Mammary epithelial cell (primary cell): ENCODE measurements at regions not wholly inside any gene's neighbourhood (a gene's known extent, or its start where the extent isn't known, plus 50 kb on each side); places are given as distances from the start of the nearest gene placed in this dataset.

Source experiments
- EZH2 ChIP-seq: IDR thresholded peaks from 2 replicates; pipeline ENCODE4 v1.6.1; 2012; ENCODE audit warnings: low read length, inconsistent platforms, borderline replicate concordance
- TF ChIP-seq, protein P1 (sequence below), 2 donors: IDR thresholded peaks in 1 of 2; conservative IDR thresholded peaks in 1 of 2; 2 replicates each; pipeline ENCODE4 v1.5.1; 2011 to 2012; ENCODE audit warnings: inconsistent platforms in 2 of 2, low read length in 2 of 2, mild to moderate bottlenecking in 2 of 2, control low read depth in 1 of 2, low read depth in 1 of 2; ENCODE audit not compliant: insufficient read depth in 1 of 2; ENCODE audit errors: extremely low read depth in 1 of 2

DNA sequence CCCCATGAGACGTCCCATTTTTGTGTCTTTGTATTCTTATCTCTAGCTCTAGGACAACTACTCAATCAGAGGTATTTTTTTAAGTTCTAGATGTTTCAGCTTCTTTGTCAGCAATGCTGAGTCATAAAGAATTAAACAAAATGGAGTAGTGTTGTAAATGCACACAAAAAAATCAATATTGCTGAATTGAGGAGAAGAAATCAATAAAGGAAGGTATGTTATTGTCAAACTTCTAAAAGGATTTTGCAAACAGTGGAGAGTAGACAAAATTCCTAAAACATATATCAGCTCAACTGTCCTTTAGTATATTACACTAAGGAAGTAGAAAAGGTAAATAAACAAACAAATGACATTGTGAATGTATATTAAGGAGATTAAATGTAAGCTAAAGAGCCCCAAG, 726.1 kb upstream of the NRXN1 start:
- TF ChIP-seq, protein P1, sequence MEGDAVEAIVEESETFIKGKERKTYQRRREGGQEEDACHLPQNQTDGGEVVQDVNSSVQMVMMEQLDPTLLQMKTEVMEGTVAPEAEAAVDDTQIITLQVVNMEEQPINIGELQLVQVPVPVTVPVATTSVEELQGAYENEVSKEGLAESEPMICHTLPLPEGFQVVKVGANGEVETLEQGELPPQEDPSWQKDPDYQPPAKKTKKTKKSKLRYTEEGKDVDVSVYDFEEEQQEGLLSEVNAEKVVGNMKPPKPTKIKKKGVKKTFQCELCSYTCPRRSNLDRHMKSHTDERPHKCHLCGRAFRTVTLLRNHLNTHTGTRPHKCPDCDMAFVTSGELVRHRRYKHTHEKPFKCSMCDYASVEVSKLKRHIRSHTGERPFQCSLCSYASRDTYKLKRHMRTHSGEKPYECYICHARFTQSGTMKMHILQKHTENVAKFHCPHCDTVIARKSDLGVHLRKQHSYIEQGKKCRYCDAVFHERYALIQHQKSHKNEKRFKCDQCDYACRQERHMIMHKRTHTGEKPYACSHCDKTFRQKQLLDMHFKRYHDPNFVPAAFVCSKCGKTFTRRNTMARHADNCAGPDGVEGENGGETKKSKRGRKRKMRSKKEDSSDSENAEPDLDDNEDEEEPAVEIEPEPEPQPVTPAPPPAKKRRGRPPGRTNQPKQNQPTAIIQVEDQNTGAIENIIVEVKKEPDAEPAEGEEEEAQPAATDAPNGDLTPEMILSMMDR (conservative IDR thresholded peaks at IDR 0.05 in 1 of 2, IDR thresholded peaks at IDR 0.05 in 1 of 2; ENCODE audit: extremely low read depth in 1 of 2, insufficient read depth in 1 of 2, low read depth in 1 of 2, low read length in 2 of 2): no peak
- TF ChIP-seq EZH2: no peak
